Panc1 (cell line): ENCODE measurements at regions not wholly inside any gene's neighbourhood (a gene's known extent, or its start where the extent isn't known, plus 50 kb on each side); places are given as distances from the start of the nearest gene placed in this dataset.

Experiments
- CTCF ChIP-seq: fragments of 450-650 bp; IDR thresholded peaks from 2 replicates; pipeline ENCODE4 v1.5.1; 2017; ENCODE audit warnings: mild to moderate bottlenecking
- REST ChIP-seq, 2 experiments: IDR thresholded peaks; 2 replicates each; pipeline ENCODE4 v1.6.1; 2011 to 2012; ENCODE audit warnings: low read depth in 2 of 2, control low read depth in 1 of 2, low read length in 1 of 2, mild to moderate bottlenecking in 1 of 2, moderate library complexity in 1 of 2; ENCODE audit not compliant: insufficient read depth in 1 of 2

GRCh38 chr14:46051796-46052195, 599.8 kb downstream of the RPL10L start:
- TF ChIP-seq CTCF (no peak), REST (IDR thresholded peaks at IDR 0.05; ENCODE audit: insufficient read depth in 1 of 2, low read depth in 2 of 2, low read length in 1 of 2) (no peak)
